ENCODE measurements at regions not wholly inside any gene's neighbourhood (a gene's known extent, or its start where the extent isn't known, plus 50 kb on each side); places are given as distances from the start of the nearest gene placed in this dataset.
"Not testable (repeated sequence)": the region's sequence is repeated elsewhere in the genome, so short reads cannot be mapped to it uniquely, and the experiment has no call there.

DNA sequence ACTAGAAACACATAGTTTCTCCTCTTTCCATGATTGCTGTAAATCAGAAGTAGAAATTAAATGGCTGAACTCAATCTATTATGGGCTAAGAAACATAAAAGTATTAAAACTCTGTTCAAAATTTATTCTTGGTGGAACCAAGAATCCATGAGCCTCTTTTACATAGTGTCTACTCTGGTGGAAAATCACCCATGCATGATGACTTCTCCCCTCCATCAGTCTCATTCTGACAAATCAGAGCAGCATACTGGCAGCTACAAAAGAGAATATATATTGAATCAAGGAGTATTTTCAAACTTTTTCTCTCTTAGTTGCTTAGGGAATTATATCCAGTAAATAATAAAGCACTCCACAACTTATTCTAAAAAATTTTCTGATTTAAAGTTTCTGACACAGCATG is 536.9 kb upstream of the CCDC54 start:
- no peak for DNase-seq

DNA sequence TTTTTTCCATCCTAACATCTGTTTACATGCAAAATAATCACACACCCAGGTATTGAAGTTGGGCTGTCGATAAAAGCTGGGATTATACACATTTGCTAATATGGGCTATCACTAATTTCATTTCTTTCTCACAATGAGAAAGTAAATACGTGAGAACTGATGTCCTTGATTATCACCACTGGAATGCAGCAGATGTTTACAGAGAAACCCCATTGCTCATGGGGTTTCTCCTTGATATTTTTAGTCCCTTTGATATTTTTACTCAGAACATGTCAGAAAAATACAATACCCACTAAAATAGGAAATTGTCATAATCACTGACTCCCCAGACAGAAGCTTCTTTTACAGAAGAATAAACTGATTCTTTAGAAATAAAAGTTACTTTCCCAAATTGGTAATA is 535.1 kb upstream of the CCDC54 start:
- DNase-seq: no peak

- DNase-seq: no peak
Observed at GRCh38 chr3:106844638-106845037, 532.6 kb upstream of the CCDC54 start.

- no peak for DNase-seq
Observed at GRCh38 chr3:106848099-106848498, 529.1 kb upstream of the CCDC54 start.

- DNase-seq: no peak
Observed at GRCh38 chr3:106850437-106850836, 526.8 kb upstream of the CCDC54 start.

DNA sequence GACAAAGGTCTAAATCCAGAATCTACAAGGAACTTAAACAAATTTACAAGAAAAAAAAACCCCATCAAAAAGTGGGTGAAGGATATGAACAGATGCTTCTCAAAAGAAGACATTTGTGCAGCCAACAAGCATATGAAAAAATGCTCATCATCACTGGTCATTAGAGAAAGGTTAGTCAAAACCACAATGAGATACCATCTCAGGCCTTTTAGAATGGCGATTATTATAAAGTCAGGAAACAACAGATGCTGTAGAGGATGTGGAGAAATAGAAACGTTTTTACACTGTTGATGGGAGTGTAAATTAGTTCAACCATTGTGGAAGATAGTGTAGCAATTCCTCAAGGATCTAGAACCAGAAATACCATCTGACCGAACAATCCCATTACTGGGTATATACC is 518.9 kb upstream of the CCDC54 start:
- not testable (repeated sequence) for DNase-seq

DNA sequence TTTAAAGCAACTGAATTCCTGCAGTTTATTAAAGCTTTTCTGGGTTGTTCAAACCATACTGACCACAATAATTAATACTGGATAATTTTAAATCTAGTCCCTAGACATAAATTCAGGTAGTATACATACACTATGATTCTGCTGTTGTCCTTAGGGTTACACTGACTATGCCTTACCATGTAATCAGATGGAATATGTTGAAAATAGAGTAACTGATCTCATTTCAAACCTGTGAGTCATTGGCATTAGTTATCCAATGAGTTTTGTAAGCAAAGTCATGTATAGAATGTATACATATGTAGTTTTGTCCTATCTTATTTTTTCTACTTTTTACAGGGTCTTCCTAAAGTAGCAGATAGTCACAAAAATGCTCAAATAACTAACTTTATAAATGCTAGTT is 517.1 kb upstream of the CCDC54 start:
- no peak for DNase-seq

DNA sequence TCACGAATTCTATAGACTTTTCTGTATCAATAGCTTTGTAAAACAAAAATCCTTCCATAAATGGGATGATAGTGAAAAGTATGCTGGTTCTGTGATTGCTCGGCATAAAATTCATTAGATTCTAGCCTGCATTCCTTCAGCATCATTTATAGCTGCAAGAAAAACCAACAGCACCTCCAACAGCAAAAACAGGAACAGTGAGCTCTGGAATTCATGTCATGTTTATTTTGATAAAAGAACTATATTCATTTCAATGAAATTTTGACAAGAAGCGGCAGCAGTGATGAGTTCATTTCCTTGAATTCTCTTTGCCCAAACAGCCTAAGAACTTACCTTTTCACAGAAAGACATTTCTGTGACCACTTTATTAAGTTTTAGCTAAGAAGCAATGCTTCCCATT is 515.2 kb upstream of the CCDC54 start:
- DNase-seq: no peak

DNA sequence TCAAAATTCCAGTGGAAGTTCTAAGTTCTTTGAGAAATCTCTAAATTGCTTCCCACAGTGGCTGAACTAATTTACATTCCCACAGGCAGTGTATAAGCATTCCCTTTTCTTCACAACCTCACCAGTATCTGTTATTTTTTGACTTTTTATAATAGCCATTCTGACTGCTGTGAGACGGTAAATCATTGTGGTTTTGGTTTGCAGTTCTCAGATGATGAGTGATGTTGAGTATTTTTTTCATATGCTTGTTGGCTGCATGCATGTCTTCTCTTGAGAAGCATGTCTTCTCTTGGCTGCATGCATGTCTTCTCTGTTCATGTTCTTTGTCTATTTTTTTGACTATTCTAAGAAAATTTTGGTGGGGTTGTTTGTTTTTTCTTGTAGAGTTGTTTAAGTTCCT is 499.6 kb upstream of the CCDC54 start:
- DNase-seq: no peak

- no peak for DNase-seq
Observed at GRCh38 chr3:106880206-106880605, 497.0 kb upstream of the CCDC54 start.

DNA sequence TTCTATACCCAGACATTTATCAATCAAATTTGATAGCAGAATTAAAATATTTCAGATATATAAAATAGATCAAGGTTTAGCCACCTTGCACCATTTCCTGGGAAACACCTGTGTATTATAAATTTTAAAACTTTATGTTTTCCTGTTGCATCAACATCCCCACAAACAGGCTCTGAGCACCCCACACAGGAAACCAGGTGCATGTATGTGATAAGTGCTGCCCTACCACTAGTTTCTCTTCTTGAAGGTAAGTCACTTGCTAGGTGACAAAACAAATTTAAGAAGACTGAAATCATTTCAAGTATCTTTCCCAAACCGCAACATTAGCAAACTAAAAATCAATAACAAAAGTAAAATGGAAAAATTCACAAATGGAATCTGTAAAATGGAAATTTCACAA is 496.1 kb upstream of the CCDC54 start:
- DNase-seq: no peak

DNA sequence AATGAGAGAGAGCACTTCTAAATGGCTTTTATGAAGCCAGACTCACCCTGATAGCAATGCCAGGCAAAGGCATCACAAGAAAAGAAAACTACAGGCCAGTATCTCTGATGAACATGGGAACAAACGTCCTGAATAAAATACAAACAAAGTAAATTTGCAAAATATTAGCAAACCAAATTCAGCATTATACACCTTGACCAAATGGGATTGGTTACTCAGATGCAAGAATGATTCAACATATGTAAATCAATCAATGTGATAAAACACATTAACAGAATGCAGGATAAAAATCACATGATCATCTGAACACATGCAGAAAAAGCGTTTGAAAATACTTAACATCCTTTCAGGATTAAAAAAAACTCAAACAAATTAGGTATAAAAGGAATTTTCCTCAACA is 494.9 kb upstream of the CCDC54 start:
- no peak for DNase-seq

- DNase-seq: no peak
Observed at GRCh38 chr3:106906074-106906473, 471.2 kb upstream of the CCDC54 start.

DNA sequence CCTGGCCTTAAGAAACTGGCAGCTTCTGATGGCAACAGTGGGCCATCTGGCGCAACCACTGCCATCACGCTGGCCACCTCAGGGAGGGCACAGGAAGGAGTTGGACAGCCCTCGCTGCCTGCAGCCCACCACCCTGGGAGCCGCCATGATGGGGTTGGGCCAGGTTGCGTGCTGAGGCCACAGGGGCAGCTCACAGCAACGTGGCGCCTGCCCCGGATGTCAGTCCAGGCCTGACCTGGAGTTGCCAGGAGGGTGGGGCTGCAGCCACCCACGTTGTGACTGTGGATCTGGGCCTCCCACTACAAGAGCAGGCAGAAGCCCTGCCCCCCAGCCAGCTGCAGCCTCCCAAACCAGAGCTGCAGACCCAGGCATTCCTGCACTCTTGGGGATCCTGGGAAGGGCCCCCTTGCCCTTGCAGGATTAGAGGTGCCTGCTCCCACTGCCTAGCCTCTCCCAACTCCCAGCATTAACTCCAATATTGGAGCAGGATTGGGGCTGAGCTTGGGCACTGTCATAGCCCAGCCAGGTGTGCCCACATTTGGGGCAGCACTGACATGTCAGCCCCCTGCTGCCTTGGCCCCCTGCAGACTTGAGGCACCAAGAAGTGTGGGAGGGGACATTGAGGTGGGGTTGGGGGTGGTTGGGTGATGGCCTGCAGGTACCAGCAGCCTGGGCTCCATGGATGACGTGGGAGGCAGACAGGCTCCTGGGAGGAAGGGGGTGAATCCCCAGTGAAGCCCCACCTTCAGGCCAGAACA is 468.9 kb upstream of the CCDC54 start:
- DNase-seq: no peak

DNA sequence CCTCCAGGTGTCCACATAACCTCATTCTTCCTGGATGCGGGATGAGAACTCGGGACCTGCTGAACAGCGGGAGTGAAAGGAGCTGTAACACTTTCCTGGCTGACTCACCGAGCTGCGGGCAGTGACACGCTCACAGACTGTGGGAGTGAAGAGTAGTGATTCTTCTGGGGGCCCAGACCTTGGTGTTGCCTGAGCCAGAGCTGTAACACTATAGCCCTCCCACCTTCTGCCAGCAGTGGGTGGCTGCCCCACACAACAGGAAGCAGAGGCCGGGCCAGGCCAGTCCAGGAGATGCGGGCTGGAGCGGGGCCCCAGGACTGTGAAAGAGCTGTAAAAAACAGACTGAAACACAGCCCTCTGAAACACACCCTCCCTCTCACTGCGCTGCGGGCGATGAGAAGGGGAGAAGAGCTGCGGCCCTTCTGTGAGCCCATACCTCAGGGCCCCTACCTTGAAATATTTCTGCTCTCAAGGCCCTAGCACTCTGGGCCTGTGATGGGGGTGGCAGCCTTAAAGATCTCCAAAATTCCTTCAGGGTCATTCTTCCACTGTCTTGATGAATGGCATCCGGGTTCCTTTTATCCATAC is 464.0 kb upstream of the CCDC54 start:
- DNase-seq: no peak

- DNase-seq: no peak
Observed at GRCh38 chr3:106913966-106914365, 463.3 kb upstream of the CCDC54 start.

GRCh38 chr3:106920609-106921008 is 456.6 kb upstream of the CCDC54 start:
- no peak for DNase-seq

GRCh38 chr3:106929081-106929480 is 448.2 kb upstream of the CCDC54 start:
- no peak for DNase-seq

DNA sequence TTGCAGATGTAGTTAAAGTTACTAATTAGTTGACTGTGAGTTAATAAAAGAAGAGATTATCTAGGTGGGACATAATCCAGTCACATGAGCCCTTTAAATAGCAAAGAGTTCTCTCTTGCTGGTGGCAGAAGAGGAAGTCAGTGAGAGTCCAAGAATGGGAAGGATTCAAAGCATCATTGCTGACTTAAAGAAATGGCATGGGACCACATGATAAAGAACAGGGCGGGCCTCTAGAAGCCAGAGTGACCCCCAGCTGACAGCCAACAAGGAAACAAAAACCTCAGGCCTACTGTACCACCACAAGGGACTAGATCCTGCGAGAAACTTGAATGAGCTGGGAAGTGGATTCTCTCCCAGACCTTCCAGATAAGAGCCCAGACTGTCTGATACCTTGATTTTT is 447.2 kb upstream of the CCDC54 start:
- DNase-seq: no peak

DNA sequence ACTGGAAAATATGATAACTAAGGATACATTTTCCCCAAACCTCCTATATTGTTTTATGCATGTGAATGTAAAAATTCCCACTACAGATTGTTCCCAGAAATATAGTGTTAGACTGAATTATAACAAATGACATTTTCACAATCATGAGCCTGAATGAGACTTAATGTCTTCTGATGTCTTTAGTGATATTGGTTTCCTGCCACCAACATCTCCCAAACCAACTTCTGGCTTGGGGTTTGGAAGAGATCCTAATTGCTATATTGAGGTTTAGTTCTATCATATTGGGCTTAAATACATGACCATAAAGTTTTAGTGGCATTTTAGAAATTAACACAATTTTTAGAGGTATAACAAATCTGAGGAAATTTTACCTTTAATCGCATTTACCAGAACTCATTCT is 445.3 kb upstream of the CCDC54 start:
- DNase-seq: no peak

GRCh38 chr3:106936337-106936736 is 440.9 kb upstream of the CCDC54 start:
- DNase-seq: no peak

- DNase-seq: no peak
Observed at GRCh38 chr3:106942051-106942450, 435.2 kb upstream of the CCDC54 start.

DNA sequence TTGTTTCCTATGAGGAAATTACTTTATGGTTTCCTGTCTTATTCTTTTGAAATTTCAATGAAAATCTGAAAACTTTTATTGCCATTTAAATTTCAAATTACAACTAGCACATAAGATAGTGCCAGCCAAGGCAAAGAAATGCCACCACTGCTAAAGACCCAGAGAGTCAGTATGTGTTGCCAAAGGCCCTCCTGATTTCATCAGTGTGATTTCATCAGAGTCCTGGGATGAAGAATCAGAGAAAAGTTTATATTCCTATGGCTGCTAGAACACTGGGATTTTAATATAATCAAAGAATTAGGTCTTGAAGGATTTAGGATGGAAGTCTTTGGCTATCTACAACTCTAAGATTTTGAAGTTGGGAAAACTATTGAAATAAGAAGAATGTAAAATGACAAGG is 434.2 kb upstream of the CCDC54 start:
- DNase-seq: no peak

GRCh38 chr3:106945435-106945834 is 431.8 kb upstream of the CCDC54 start:
- no peak for DNase-seq

DNA sequence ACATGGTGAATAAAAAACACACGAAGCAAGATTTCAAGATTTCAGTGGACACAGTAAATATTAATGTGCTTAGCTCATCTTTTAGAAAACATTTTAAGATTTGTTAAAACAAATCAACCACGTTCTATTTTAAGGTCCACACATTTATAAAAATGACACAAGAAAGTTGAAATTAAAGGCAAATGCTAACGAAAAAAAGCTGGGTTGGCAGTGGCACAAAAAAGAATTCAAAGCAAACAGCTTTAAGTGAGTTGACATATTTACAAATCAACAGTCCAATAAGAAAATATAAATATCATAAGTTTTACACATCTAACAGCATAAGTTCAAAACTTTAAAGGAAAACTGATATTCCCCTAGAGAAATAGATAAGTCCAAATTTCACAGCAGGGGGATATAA is 430.4 kb upstream of the CCDC54 start:
- no peak for DNase-seq
